PC-3 (cell line): ENCODE measurements at regions not wholly inside any gene's neighbourhood (a gene's known extent, or its start where the extent isn't known, plus 50 kb on each side); places are given as distances from the start of the nearest gene placed in this dataset.
"Not testable (repeated sequence)": the region's sequence is repeated elsewhere in the genome, so short reads cannot be mapped to it uniquely, and the experiment has no call there.

ENCODE experiments used
- ATAC-seq: fragments of 200-7000 bp; cut with Tn5 transposase; 2 replicates; pipeline ENCODE4 v1.9.1; 2020; ENCODE audit warnings: mild to moderate bottlenecking, moderate library complexity
- BruUV-seq: library from RNA; stranded (reverse); fragments of 400-500 nt; replicated peaks from 2 replicates; lab custom pipeline; 2021; lab: Mats Ljungman, UMichigan
- CTCF ChIA-PET: fragments of 300-600 bp; sonication (Branson Sonifier 250); formaldehyde crosslinking; loops from one replicate; lab custom pipeline; 2022; ENCODE audit warnings: antibody characterized with exemption; lab: Charles Lee
- POLR2A ChIA-PET: fragments of 300-600 bp; sonication (Branson Sonifier 250); formaldehyde crosslinking; loops from one replicate; lab custom pipeline; 2022; ENCODE audit warnings: antibody characterized with exemption; ENCODE audit not compliant: unreplicated experiment; lab: Charles Lee
- DNase-seq: peaks from one replicate; pipeline ENCODE4 v3.0.0-alpha.2; 2015
- H2AFZ ChIP-seq: fragments of 300-600 bp; sonication (generic); 2 replicates; pipeline ENCODE4 v1.6.0; 2016; ENCODE audit warnings: antibody characterized with exemption, low read length
- H3F3A ChIP-seq: fragments of 300-600 bp; sonication (generic); one replicate; pipeline ENCODE4 v1.6.0; 2017; ENCODE audit warnings: antibody characterized with exemption, low read length, control low read depth, mild to moderate bottlenecking; ENCODE audit not compliant: unreplicated experiment
- H3K27ac ChIP-seq: fragments of 300-600 bp; sonication (generic); 2 replicates; pipeline ENCODE4 v1.5.1; 2016; ENCODE audit warnings: mild to moderate bottlenecking, low read length
- H3K27me3 ChIP-seq: fragments of 300-600 bp; sonication (generic); 2 replicates; pipeline ENCODE4 v1.6.1; 2016; ENCODE audit warnings: low read length, mixed read lengths
- H3K36me3 ChIP-seq: fragments of 300-600 bp; sonication (generic); 2 replicates; pipeline ENCODE4 v1.6.1; 2016; ENCODE audit warnings: low read depth, mixed run types, low read length, mixed read lengths
- H3K4me1 ChIP-seq: fragments of 300-600 bp; sonication (generic); 2 replicates; pipeline ENCODE4 v1.5.1; 2016; ENCODE audit warnings: low read length; ENCODE audit not compliant: insufficient read depth
- H3K4me2 ChIP-seq: fragments of 300-600 bp; sonication (generic); 2 replicates; pipeline ENCODE4 v1.6.0; 2016; ENCODE audit warnings: low read length
- H3K4me3 ChIP-seq: fragments of 300-600 bp; sonication (generic); 2 replicates; pipeline ENCODE4 v1.5.1; 2016; ENCODE audit warnings: mild to moderate bottlenecking, low read length, mixed read lengths
- H3K79me2 ChIP-seq: fragments of 300-600 bp; sonication (generic); 2 replicates; pipeline ENCODE4 v1.6.1; 2017; ENCODE audit warnings: low read length, mixed read lengths
- H3K9ac ChIP-seq: fragments of 300-600 bp; sonication (generic); 2 replicates; pipeline ENCODE4 v1.6.0; 2016; ENCODE audit warnings: mild to moderate bottlenecking, low read length
- H3K9me2 ChIP-seq: fragments of 300-600 bp; sonication (generic); replicated peaks from 2 replicates; pipeline ENCODE4 v1.6.1; 2016; ENCODE audit warnings: mixed run types, low read length, mixed read lengths
- H3K9me3 ChIP-seq: fragments of 300-600 bp; sonication (generic); 2 replicates; pipeline ENCODE4 v1.6.1; 2016; ENCODE audit warnings: low read length, mixed read lengths
- H4K20me1 ChIP-seq: fragments of 300-600 bp; sonication (generic); 2 replicates; pipeline ENCODE4 v1.6.1; 2016; ENCODE audit warnings: low read length, mixed read lengths
- CTCF ChIP-seq: fragments of 300-600 bp; sonication (generic); conservative IDR thresholded peaks from 2 replicates; pipeline ENCODE4 v1.5.1; 2017; ENCODE audit warnings: antibody characterized with exemption, low read depth, mild to moderate bottlenecking, low read length
- EZH2 ChIP-seq: fragments of 300-600 bp; sonication (generic); IDR thresholded peaks from one replicate; pipeline ENCODE4 v1.6.1; 2017; ENCODE audit warnings: antibody characterized with exemption, mild to moderate bottlenecking, low read length; ENCODE audit not compliant: unreplicated experiment
- EZH2phosphoT487 ChIP-seq: fragments of 300-600 bp; sonication (generic); IDR thresholded peaks from 2 replicates; pipeline ENCODE4 v1.6.1; 2018; ENCODE audit warnings: mild to moderate bottlenecking, antibody characterized with exemption, low read length, borderline replicate concordance
- intact Hi-C: fragments of 100-400 bp; cut with micrococcal nuclease; formaldehyde crosslinking; loops from 2 replicates; pipeline ENCODE4 v1.9.0; 2023

GRCh38 chr3:8070011-8070410 lies 431.6 kb upstream of the LMCD1 start:
- H3K4me2 ChIP-seq = no peak overlapping the region
- BruUV-seq = no TSS peak
- H3K4me3 ChIP-seq = no peak overlapping the region
- H3F3A ChIP-seq = no peaks in the 10 kb centered on the region
- no peaks in the 10 kb centered on the region for H3K79me2 ChIP-seq
- ATAC-seq = no peak
- ChIA-PET CTCF (no interaction called here), POLR2A (no interaction called here)
- H3K9me2 ChIP-seq = no peaks in the 10 kb centered on the region
- no peaks in the 10 kb centered on the region for H3K27me3 ChIP-seq
- no peaks in the 10 kb centered on the region for H3K4me1 ChIP-seq
- no peak overlapping the region for H3K27ac ChIP-seq
- intact Hi-C loops = no loop called here
- no peak overlapping the region for H3K9ac ChIP-seq
- no peak overlapping the region for H2AFZ ChIP-seq
- no peak for DNase-seq
- H3K36me3 ChIP-seq = no peaks in the 10 kb centered on the region
- no peaks in the 10 kb centered on the region for H4K20me1 ChIP-seq
- no peaks in the 10 kb centered on the region for H3K9me3 ChIP-seq
- TF ChIP-seq EZH2 (no peak), CTCF (no peak), EZH2phosphoT487 (no peak)

- BruUV-seq, H3K79me2 ChIP-seq, H4K20me1 ChIP-seq, POLR2A ChIA-PET, H3K4me1 ChIP-seq, H3K9me2 ChIP-seq, H3F3A ChIP-seq, H3K9me3 ChIP-seq, H3K27ac ChIP-seq, H3K4me3 ChIP-seq, H3K4me2 ChIP-seq, DNase-seq, intact Hi-C loops, H3K27me3 ChIP-seq, H2AFZ ChIP-seq, ATAC-seq, CTCF ChIA-PET, H3K36me3 ChIP-seq, H3K9ac ChIP-seq: not testable (repeated sequence)
Measured at GRCh38 chr3:8074740-8075139, 426.9 kb upstream of the LMCD1 start.

GRCh38 chr3:8077126-8077525 lies 424.5 kb upstream of the LMCD1 start:
- H3F3A ChIP-seq = no peaks in the 10 kb centered on the region
- H3K9me3 ChIP-seq = no peaks in the 10 kb centered on the region
- H4K20me1 ChIP-seq = no peaks in the 10 kb centered on the region
- ChIA-PET POLR2A (no interaction called here), CTCF (no interaction called here)
- H2AFZ ChIP-seq = no peak overlapping the region
- no peak for DNase-seq
- intact Hi-C loops = no loop called here
- H3K27me3 ChIP-seq = no peaks in the 10 kb centered on the region
- no peaks in the 10 kb centered on the region for H3K36me3 ChIP-seq
- no TSS peak for BruUV-seq
- TF ChIP-seq CTCF (no peak), EZH2 (no peak), EZH2phosphoT487 (no peak)
- H3K4me1 ChIP-seq = no peaks in the 10 kb centered on the region
- H3K27ac ChIP-seq = no peak overlapping the region
- H3K9me2 ChIP-seq = no peaks in the 10 kb centered on the region
- no peaks in the 10 kb centered on the region for H3K79me2 ChIP-seq
- no peak overlapping the region for H3K4me3 ChIP-seq
- ATAC-seq = no peak
- no peak overlapping the region for H3K9ac ChIP-seq
- no peak overlapping the region for H3K4me2 ChIP-seq
